Ascending aorta (tissue), 2 donors: ENCODE measurements at regions not wholly inside any gene's neighbourhood (a gene's known extent, or its start where the extent isn't known, plus 50 kb on each side); places are given as distances from the start of the nearest gene placed in this dataset.
"Not testable (repeated sequence)": the region's sequence is repeated elsewhere in the genome, so short reads cannot be mapped to it uniquely, and the experiment has no call there.

Source experiments
- DNase-seq, 2 donors: peaks; one replicate each; pipeline ENCODE4 v3.0.0-alpha.2; 2019; ENCODE audit warnings: low spot score in 2 of 2
- H3K27ac ChIP-seq, 2 donors: fragments of 200-600 bp; sonication (generic); one replicate each; pipeline ENCODE4 v1.5.1; 2016 to 2017; ENCODE audit warnings: mild to moderate bottlenecking in 1 of 2
- H3K27me3 ChIP-seq: fragments of 200-600 bp; sonication (generic); one replicate; pipeline ENCODE4 v1.5.1; 2017
- H3K36me3 ChIP-seq, 2 donors: fragments of 200-600 bp; sonication (generic); one replicate each; pipeline ENCODE4 v1.5.1; 2016
- H3K4me1 ChIP-seq, 2 donors: fragments of 200-600 bp; sonication (generic); one replicate each; pipeline ENCODE4 v1.5.1; 2016 to 2017; ENCODE audit warnings: mild to moderate bottlenecking in 1 of 2
- H3K4me3 ChIP-seq, 2 donors: fragments of 200-600 bp; sonication (generic); one replicate each; pipeline ENCODE4 v1.5.1; 2016 to 2017; ENCODE audit warnings: mild to moderate bottlenecking in 1 of 2
- H3K9me3 ChIP-seq, 2 donors: fragments of 200-600 bp; sonication (generic); one replicate each; pipeline ENCODE4 v1.5.1; 2016
- intact Hi-C: fragments of 100-400 bp; cut with DNase I; formaldehyde crosslinking; loops from one replicate; pipeline ENCODE4 v1.15.1; 2023
- TF ChIP-seq, protein P1 (sequence below), 3 experiments: fragments of 200-600 bp in 2 of 3; fragments of 450-650 bp in 1 of 3; sonication (generic) in 2 of 3; IDR thresholded peaks; one replicate each; pipeline ENCODE4 v1.5.1; 2016 to 2019; ENCODE audit warnings: antibody characterized with exemption in 3 of 3, mild to moderate bottlenecking in 1 of 3, moderate library complexity in 1 of 3

DNA sequence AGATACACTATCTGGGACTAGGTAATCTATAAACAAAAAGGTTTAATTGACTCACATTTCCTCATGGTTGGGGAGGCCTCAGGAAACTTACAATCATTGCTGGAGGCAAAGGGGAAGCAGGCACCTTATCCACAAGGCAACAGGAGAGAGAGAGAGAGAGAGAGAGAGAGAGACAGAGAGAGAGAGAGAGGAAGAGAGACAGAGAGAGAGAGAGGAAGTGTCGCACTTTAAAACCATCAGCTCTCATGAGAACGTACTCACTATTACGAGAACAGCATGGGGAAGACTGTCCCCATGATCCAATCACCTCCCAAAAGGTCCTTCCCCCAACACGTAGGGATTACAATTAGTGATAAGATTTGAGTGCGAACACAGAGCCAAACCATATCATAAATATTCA is 253.5 kb upstream of the TRIB2 start:
- intact Hi-C loops = no loop called here
- TF ChIP-seq, protein P1, sequence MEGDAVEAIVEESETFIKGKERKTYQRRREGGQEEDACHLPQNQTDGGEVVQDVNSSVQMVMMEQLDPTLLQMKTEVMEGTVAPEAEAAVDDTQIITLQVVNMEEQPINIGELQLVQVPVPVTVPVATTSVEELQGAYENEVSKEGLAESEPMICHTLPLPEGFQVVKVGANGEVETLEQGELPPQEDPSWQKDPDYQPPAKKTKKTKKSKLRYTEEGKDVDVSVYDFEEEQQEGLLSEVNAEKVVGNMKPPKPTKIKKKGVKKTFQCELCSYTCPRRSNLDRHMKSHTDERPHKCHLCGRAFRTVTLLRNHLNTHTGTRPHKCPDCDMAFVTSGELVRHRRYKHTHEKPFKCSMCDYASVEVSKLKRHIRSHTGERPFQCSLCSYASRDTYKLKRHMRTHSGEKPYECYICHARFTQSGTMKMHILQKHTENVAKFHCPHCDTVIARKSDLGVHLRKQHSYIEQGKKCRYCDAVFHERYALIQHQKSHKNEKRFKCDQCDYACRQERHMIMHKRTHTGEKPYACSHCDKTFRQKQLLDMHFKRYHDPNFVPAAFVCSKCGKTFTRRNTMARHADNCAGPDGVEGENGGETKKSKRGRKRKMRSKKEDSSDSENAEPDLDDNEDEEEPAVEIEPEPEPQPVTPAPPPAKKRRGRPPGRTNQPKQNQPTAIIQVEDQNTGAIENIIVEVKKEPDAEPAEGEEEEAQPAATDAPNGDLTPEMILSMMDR (IDR thresholded peaks at IDR 0.05) = no peak
- no peak for DNase-seq
- H3K9me3 ChIP-seq = no peaks in the 10 kb centered on the region
- no peaks in the 10 kb centered on the region for H3K27me3 ChIP-seq
- H3K36me3 ChIP-seq = no peaks in the 10 kb centered on the region
- no peak overlapping the region for H3K27ac ChIP-seq
- H3K4me1 ChIP-seq = no peaks in the 10 kb centered on the region
- no peak overlapping the region for H3K4me3 ChIP-seq

DNA sequence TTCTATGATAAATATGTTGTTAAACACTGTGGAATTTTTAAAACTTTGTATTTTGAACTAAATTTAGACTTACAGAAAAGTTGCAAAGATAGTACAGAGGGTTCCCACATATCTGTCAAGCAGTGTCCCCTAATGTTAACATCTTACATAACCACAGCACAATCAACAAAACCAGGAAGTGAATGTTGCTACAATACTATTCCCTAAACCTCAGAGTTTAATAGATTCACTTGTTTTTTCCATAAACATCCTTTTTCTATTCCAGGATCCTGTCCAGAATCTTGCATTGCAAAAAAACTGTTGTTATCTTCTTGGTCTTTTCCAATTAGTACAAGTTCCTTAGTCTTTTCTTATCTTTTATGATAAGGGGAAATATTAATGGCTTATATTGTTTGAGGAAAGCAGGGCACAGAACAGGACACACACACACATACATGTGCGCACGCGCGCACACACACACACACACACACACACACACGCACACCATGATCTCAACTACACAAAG is 251.1 kb upstream of the TRIB2 start:
- TF ChIP-seq, protein P1 (IDR thresholded peaks at IDR 0.05) = no peak
- Histone ChIP-seq H3K27ac (no peak overlapping the region), H3K36me3 (no peaks in the 10 kb centered on the region), H3K27me3 (no peaks in the 10 kb centered on the region), H3K9me3 (no peaks in the 10 kb centered on the region), H3K4me1 (peaks cover 8 to 12% of the 10 kb centered on the region in 2 donors), H3K4me3 (no peak overlapping the region)
- intact Hi-C loops = no loop called here
- no peak for DNase-seq

DNA sequence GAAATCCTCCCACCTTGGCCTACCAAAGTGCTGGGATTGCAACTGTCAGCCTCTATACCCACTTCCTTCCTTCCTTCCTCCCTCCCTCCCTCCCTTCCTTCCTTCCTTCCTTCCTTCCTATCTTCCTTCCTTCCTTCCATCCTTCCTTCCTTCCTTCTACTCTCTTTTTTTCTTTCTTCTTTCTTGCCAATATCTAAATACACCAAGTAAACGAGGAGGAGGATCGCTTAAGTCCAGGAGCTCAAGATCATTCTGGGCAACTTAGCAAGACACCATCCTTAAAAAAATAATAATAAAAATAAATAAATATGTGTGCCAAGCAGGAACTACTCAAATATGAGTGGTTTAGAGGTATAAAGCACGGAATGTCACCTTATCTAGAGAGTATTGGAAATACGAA is 249.4 kb upstream of the TRIB2 start:
- H3K36me3 ChIP-seq = no peaks in the 10 kb centered on the region
- intact Hi-C loops = no loop called here
- H3K27ac ChIP-seq = no peak overlapping the region
- H3K4me1 ChIP-seq = peaks cover 8 to 12% of the 10 kb centered on the region in 2 donors
- no peaks in the 10 kb centered on the region for H3K27me3 ChIP-seq
- H3K9me3 ChIP-seq = no peaks in the 10 kb centered on the region
- H3K4me3 ChIP-seq = no peak overlapping the region
- no peak for DNase-seq
- TF ChIP-seq, protein P1 (IDR thresholded peaks at IDR 0.05) = no peak

DNA sequence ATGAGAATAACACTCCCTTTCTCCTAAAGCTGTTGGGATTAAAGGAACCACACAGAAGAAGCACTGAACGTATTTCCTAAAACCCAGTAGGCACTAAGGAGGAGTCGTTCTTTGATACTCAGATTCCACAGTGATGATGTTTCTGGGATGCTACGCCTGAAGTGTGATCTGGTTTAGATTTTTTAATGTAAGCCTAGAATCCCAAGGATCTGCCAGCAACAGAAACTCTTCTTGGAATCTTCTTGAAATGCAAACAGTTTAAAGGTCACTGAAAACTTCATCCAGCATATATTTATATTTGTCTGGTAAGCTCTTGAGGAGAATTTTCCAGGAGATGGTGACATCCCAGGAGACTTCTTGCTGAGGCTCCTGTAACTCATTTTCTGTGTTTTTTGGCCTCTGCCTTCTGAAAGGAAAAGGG is 247.6 kb upstream of the TRIB2 start:
- H3K27me3 ChIP-seq = no peaks in the 10 kb centered on the region
- peak overlapping the region in 1 of 2 donors; percentile 15 for H3K27ac ChIP-seq
- intact Hi-C loops = no loop called here

DNA sequence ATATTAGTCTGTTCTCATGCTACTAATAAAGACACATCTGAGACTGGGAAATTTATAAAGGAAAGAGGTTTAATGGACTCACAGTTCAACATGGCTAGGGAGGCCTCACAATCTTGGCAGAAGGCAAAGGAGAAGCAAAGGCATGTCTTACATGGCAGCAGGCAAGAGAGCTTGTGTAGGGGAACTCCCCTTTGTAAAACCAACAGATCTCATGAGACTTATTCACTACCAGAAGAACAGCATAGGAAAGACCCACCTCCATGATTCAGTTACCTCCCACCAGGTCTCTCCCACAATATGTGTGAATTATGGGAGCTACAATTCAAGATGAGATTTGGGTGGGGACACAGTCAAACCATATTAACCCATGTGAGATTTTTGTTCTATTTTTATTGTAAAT is 244.5 kb upstream of the TRIB2 start:
- H3K27ac ChIP-seq, H3K36me3 ChIP-seq, H3K9me3 ChIP-seq, DNase-seq, H3K4me3 ChIP-seq, H3K27me3 ChIP-seq, intact Hi-C loops: not testable (repeated sequence)
- H3K4me1 ChIP-seq = peaks cover 8 to 12% of the 10 kb centered on the region in 2 donors

More for the DNA sequence above, 247.6 kb upstream of the TRIB2 start:
- Histone ChIP-seq H3K4me3 (no peak overlapping the region), H3K36me3 (no peaks in the 10 kb centered on the region), H3K4me1 (peaks cover 8 to 12% of the 10 kb centered on the region in 2 donors), H3K9me3 (no peaks in the 10 kb centered on the region)
- TF ChIP-seq, protein P1 (IDR thresholded peaks at IDR 0.05) = no peak
- DNase-seq = no peak

DNA sequence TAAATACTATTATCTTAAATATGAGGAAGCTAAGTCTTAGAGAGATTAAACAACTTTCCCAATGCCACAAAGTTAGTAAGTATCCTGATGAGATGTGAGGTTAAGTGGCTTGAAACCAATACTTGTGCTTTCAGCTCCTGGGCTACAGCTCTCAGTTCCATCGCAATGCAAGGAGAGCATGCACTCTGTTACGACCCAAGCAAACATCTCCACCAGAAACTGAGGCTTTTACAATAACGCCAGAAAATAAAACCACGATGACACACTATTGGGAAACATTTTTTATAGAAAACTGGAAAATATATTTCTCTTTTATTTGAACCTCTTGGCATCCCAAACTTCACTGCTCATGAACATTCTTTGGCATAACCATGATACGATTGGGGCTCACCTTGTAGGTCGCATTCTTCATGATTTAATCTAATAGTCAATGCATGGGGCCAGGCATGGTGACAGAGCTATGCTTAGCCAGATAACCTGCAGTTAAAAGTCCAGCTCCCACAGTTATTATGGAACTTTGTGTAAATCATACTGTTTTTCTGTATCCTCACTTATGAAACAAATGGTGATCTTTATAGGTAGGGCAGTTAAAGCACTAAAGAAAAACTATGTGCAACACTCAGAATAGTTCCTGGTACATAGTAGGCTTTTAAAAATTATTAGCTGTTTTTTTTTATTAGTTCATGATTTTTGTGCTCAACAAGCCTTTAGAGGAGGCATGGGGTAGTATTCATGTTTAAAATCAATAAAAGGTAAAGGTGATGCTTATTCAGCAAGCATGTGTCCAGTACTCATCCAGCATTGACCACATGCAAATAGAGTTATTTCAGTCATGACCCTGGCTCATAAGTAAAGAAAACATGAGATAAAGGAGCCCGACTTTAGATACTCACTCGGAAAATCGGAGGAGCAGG is 238.3 kb upstream of the TRIB2 start:
- H3K27me3 ChIP-seq = no peaks in the 10 kb centered on the region
- peak overlapping the region; percentile 35 to 41 for H3K27ac ChIP-seq
- DNase-seq = no peak
- peaks cover 0 to 12% of the 10 kb centered on the region in 2 donors for H3K4me1 ChIP-seq
- no peak overlapping the region for H3K4me3 ChIP-seq
- intact Hi-C loops = loop anchor here (5.0 kb wide), 1 partner anchor 239 kb away; the partner anchor contains the start of gene TRIB2
- H3K36me3 ChIP-seq = no peaks in the 10 kb centered on the region
- peaks cover 0 to 2% of the 10 kb centered on the region in 2 donors for H3K9me3 ChIP-seq
- TF ChIP-seq, protein P1 (IDR thresholded peaks at IDR 0.05) = no peak
